IPS-18c (cell line): ENCODE measurements at regions not wholly inside any gene's neighbourhood (a gene's known extent, or its start where the extent isn't known, plus 50 kb on each side); places are given as distances from the start of the nearest gene placed in this dataset.
"Not testable (repeated sequence)": the region's sequence is repeated elsewhere in the genome, so short reads cannot be mapped to it uniquely, and the experiment has no call there.

Experiments
- H3K4me3 ChIP-seq: 2 replicates; pipeline ENCODE4 v1.7.0; 2013; ENCODE audit warnings: low read depth, mild to moderate bottlenecking, low read length, moderate library complexity; ENCODE audit not compliant: insufficient read depth
- H3K9me3 ChIP-seq: one replicate; pipeline ENCODE4 v1.6.1; 2013; ENCODE audit warnings: mild to moderate bottlenecking, low read length, moderate library complexity; ENCODE audit not compliant: control insufficient read depth, insufficient read depth

DNA sequence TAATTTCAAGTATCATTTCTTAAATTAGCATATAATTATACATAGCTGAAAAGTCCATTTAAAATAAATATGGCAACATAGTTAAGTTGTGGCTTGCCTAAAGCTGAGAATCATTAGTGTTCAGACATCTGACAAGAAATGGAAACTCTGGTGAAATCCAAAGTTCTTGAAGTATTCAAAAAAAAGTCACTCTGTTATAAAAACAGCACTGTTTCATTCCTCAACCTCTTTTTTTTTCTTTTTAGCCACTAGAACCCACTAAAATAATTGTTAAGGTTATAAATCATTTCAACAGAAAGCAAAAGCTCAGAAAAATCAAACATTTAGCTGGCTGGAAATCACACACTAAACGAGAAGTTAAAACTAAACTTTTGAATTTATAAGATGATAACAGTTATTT lies 476.7 kb downstream of the LTN1 start:
- H3K9me3 ChIP-seq = no peaks in the 10 kb centered on the region
- H3K4me3 ChIP-seq = no peak overlapping the region

DNA sequence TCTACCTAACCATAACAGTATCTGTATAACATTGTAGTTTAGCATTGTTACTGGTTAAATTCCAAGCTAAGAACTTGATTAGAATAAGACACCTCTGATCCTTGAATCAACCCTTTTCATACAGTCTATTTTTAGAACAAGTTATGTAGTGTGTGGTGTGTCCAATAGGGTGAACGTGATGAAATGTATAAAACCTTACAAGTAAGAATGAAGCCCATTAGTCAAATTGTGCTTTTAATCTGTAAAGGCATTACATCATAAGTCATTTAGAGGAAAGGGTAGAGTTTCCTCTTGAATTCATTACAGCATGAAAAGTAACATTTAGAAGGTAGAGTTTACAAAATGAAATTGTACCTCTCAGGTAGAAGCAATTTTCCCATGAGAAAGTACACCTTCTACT lies 479.2 kb downstream of the LTN1 start:
- no peaks in the 10 kb centered on the region for H3K9me3 ChIP-seq
- no peak overlapping the region for H3K4me3 ChIP-seq

DNA sequence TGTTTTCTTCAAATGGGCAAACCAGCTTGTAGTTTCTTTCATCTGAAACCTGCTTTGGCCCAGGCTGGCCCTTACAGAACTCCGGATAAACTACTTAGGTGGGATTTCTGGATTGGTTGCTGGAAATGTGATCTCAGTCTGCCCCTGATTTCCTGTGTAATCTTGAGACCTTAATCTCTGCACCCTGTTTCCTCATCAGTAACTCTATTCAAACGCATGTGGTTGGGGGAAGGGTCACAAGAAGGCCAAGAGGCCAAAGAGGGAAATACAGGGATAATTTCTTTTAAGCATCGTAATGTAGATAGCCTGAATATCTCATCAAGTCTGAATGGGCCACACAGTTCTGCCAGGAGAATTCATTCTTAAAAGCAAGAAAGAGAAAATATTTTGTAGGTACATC lies 483.6 kb downstream of the LTN1 start:
- H3K9me3 ChIP-seq = peaks cover 8% of the 10 kb centered on the region

DNA sequence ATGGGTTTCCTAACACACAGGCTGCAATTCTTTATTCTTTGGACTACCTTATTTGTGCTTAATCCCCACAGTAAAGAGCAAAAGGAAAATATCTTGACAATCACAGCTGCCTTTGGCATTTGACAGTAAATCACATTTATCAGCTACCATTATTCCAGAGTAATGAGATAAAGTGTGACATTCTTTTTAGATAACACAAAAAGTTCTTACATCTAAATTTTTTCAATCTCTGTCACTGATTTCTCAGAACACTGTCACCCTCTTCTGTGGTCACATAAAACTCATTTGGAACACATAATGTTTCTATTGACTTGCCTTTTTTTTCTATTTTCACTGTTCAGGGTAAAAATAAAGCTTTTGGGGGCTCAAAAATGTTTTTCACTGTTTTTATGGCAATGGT lies 484.6 kb downstream of the LTN1 start:
- H3K9me3 ChIP-seq = peaks cover 8% of the 10 kb centered on the region
- H3K4me3 ChIP-seq = no peak overlapping the region

More for the DNA sequence above, 483.6 kb downstream of the LTN1 start:
- no peak overlapping the region for H3K4me3 ChIP-seq

DNA sequence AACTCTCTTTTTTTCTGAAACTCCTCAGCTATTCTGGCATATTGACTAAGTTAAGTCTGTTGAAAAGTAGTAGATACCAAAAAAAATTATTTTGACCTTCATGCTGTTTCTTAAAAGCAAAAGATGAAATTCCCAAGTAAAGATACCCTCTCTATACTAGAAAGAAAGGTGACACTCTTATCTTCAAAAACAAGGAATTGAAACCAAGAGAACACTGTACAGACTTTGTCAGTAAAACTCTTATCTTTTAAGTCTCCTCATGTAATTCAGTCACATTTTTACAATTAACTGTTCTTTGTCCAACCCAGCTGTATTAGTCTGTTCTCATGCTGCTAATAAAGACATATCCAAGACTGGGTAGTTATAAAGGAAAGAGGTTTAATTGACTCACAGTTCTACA lies 496.2 kb downstream of the LTN1 start:
- Histone ChIP-seq H3K9me3 (no peaks in the 10 kb centered on the region), H3K4me3 (no peak overlapping the region)

DNA sequence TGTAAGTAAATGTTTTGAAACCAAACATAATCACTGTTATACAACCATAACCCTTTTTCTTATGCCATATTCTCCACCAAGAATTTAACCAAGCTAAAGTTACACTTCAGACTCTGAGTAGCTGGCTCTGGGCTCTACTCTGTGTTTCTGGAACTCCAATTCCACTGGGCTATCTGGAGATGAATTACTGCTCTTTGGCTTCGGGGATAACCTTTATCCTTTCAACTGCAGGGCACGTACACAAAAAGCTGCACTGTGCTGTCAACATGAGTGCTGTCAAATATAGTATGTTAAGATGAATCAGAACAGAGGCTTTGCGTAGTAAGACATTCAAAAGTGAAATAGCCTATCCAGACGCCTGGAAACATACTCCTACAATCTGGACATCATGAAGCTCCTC lies 500.6 kb downstream of the LTN1 start:
- H3K9me3 ChIP-seq = no peaks in the 10 kb centered on the region

DNA sequence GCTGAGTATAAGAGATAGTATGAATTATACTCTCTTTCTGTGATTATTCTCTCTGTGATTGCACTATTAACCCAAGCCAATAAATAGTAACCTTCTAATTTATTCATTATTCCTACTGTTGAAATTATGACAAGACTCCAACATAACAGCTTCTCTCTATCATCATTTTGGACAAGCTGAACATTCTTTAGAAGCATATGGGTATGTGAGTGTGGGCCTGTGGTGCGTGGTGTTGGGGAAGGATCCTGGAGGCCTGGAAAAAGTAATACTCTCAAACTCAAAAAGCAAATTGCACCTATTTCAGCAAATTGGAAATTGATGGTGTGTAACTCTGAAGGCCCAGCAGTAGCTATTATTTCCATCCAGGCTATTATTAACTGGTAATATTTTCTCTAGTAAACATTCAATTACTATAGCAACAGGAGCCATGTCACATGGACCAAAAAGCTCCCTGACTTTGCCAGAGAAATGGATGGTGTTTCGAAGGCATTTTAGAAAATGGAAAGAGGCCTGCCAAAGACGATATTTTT lies 502.8 kb downstream of the LTN1 start:
- H3K4me3 ChIP-seq = no peak overlapping the region

More for the DNA sequence above, 500.6 kb downstream of the LTN1 start:
- no peak overlapping the region for H3K4me3 ChIP-seq

DNA sequence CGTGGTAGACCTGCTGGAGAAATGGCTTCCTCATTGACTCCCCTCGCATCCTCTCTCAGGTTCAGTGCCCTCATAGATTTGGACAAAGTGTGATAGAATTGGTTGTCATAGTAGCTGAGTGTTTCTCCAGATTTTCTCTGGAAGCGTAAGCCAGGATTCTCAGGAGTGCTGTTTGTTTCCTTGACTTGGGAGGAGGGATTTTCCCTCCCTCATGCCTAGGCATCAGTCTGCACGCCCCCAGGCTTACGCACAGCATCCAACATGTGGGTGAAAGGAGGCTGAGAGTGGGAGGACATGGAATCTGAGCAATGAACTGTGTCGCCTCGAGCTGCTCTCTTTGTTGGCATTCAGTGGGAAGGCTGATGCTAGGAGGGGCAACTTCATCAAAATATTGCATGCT lies 503.5 kb downstream of the LTN1 start:
- H3K9me3 ChIP-seq = no peaks in the 10 kb centered on the region
- no peak overlapping the region for H3K4me3 ChIP-seq

More for the DNA sequence above, 502.8 kb downstream of the LTN1 start:
- no peaks in the 10 kb centered on the region for H3K9me3 ChIP-seq

DNA sequence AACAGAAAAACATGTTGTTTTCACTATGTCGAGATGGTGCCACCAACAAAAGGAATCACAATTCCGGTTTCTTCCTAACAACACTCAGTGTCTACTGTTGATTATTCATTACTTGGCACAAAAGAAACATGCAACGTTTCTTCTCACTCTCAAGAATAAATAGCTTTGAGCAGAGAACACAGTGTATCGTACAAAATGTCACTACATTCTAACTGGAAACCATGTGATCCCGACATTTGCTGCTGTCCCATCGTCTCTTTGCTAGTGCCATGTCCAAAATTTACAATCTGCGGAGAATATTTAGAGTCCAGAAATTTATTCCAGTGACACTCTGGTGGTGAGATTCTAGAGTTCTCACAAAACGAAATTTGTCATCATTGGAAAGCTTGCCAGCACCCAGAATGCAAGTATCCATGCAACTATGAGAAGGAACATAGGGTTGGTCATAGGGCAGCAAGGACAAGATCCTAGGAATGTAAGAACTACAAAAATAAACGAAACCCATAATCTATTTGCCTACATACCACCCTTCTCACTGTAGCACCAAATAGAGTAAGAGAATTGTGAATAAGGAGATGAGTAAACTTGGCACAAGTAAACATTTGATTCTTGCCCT lies 505.1 kb downstream of the LTN1 start:
- H3K4me3 ChIP-seq = no peak overlapping the region
- H3K9me3 ChIP-seq = no peaks in the 10 kb centered on the region

DNA sequence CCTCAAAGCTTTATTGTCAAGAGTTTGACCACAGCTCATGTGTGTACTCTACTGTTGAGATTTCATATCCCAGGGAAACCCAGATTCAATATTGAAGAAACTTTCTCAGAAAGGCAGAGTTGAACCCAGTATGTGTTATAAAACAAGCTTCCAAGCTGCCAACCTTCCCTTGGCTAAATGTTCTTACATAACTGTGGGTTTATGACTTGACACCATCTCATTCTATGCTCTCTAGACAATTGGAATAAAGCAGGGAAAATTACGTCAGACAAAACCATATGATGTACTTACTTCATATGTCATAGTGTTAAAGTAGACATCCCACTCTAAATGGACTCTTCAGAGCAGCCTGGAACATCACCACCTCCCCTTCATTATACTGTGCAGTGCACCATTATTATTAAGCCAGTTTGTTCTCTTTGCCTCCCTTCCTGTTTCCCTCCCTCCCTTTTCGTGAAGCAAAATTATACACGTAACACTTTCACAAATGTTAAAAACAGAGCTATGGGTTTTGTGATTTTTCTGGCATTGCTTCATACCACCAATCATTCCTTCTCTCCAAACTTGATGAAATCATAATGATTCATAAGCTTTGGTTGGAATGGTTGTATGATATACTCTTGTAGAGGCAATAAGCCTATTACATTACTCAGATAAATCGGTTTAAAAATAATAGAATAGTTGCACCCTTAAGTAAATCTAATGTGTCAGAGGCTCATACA lies 507.2 kb downstream of the LTN1 start:
- H3K9me3 ChIP-seq = no peaks in the 10 kb centered on the region
- no peak overlapping the region for H3K4me3 ChIP-seq

DNA sequence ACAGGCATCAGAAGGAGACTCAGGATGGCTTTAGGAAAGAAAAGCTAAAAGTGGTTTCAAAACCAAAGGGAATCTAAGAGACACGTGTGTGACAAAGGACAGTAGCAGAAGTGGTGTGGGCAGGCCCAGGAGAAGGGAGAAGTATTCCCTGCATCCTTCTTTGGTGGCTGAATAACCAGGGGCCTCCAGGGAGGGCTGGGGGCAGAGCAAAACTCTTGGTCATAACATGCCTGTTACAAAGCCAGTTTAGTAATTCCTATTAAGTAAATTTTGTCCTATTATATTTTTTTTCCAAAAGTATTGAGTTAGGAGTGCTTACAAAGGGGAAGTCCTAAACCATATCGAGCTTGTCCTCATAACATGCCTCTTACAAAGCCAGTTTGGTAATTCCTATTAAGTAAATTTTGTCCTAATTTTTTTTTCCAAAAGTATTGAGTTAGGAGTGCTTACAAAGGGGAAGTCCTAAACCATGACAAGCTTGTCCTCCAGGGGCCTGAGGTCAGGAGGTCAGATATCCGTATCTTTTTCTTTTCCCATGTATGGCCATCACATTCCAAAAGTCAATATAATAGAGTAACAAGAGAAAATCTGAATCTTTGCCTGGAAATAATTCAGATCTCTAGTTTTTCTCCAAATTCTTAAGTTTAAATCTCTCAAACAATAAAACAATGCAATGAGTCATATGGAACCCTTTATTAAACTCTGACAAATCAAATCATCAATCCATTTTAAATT lies 509.2 kb downstream of the LTN1 start:
- H3K9me3 ChIP-seq = no peaks in the 10 kb centered on the region
- no peak overlapping the region for H3K4me3 ChIP-seq

DNA sequence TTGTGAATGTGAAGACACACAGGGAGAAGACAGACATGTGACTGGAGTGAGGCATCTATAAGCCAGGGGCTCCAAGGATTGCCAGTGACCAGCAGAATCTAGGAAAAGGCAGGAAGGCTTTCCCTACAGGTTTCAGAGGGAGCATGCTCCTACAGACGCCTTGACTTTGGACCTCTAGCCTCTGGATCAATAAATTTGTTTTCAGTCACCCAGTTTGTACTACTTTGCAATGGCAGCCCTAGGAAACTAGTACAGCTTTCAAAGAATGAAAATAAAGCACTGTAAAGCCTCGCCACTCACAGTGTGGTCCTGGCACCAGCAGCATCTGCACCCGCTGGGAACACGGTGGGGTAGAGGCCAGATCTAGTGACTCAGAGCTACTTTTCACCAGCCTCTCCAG lies 510.0 kb downstream of the LTN1 start:
- peaks cover 2% of the 10 kb centered on the region for H3K9me3 ChIP-seq
- H3K4me3 ChIP-seq = no peak overlapping the region

DNA sequence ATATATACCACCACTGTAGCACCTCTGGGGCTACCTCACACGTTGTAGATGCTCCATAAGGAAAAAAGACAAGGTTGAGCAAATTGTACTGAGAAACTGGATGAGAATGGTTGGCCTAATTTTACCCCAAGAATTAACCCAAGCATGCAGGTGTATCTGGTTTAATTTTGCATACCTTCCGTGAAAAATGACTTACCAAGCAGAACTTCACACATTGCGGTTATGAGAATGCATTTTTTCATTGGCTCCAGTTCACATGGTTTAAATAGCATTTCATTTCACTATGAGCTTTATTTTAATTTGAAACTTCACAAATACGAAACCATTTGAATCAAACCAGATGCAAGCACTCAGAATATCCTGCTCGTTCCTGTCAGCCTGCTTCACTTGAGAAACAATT lies 512.2 kb downstream of the LTN1 start:
- Histone ChIP-seq H3K9me3 (peaks cover 2% of the 10 kb centered on the region), H3K4me3 (no peak overlapping the region)

DNA sequence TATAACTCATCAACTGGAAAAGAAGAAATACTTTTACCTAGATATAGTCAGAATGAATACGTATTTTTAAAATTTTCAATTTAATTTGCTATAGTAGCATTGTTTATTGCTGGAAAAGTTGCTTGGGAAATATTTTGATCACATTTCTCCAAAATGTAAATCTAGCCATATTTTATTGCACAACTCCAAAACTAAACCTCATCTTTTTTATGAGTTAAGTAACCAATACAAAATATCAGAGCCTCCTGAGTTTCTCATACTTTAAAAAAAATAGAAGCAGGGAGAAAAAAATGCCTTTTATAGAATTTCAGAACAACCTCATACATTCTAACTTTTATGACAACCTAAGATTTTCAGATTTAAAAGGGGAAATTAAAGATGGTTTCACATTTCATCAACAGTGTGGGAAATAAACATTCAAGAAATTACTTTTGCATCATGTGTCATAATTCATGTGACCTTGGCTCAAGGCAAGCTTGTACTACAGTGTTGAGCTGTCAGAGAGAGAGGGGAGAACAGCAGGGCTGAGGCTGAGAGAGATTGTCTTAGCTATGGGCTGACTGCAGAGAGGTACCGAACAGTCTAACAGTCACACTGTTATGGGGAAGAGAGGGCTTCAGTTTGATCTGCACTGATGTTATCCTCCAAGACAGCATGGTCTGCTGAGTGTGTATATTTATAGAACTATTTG lies 519.0 kb downstream of the LTN1 start:
- H3K4me3 ChIP-seq = no peak overlapping the region
- peaks cover 2% of the 10 kb centered on the region for H3K9me3 ChIP-seq

DNA sequence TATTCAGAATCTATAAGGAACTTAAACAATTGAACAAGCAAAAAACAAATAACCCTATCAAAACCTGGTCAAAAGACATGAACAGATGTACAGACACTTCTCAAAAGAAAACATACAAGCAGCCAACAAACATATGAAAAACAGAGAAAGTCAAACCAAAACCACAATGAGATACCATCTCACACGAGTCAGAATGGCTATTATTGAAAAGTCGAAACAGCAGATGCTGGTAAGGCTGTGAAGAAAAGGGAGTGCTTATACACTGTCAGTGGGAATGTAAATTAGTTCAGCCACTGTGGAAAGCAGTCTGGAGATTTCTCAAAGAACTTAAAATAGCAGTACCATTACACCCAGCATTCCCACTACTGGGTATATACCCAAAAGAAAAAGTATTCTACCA lies 520.1 kb downstream of the LTN1 start:
- H3K4me3 ChIP-seq, H3K9me3 ChIP-seq: not testable (repeated sequence)

DNA sequence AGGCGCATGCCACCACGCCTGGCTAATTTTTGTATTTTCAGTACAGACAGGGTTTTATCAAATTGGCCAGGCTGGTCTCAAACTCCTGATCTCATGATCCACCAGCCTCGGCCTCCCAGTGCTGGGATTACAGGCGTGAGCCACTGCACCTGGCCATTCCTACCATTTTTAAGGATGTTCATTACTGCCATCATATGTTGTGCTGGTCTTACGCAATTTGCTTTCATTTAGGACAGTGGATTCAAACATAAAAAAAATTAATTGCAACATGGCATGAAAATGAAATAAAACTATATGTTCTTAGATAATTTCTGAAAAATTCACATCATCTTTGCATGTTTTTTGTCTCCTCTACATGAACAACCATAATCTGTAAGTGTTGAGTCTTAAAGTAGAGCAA lies 527.7 kb downstream of the LTN1 start:
- H3K9me3 ChIP-seq = no peaks in the 10 kb centered on the region
- H3K4me3 ChIP-seq = no peak overlapping the region

DNA sequence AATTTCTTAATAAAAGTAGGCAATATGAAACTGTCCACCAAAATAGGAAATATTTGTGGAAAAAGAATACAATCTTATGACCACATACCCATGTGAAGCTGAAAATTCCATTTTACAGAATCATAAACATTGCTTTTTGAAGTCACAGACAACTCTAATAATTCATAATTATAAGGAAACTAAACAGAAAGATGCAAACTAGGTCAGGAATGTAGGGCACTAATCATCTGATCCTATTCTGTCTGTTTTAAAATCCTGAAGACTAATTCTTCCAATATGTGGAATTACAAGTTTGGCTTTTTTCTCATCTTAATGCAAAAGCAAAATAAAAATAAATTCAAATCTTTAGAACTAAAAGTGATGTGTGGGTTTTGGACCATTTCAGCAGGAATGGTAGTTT lies 528.6 kb downstream of the LTN1 start:
- Histone ChIP-seq H3K9me3 (no peaks in the 10 kb centered on the region), H3K4me3 (no peak overlapping the region)
